GM18499 (cell line): ENCODE measurements at regions not wholly inside any gene's neighbourhood (a gene's known extent, or its start where the extent isn't known, plus 50 kb on each side); places are given as distances from the start of the nearest gene placed in this dataset.

Experiments
- ATAC-seq: cut with Tn5 transposase; IDR thresholded peaks from one replicate; pipeline ENCODE4 v1.9.1; 2021; ENCODE audit warnings: moderate number of reproducible peaks; ENCODE audit not compliant: insufficient read depth, unreplicated experiment

- ATAC-seq: no peak
These were observed 76.8 kb upstream of the TMEM164 start for GRCh38 chrX:109926118-109926517.

GRCh38 chrX:109926743-109927662, 75.9 kb upstream of the TMEM164 start:
- no peak for ATAC-seq

GRCh38 chrX:109927663-109928273, 75.1 kb upstream of the TMEM164 start:
- ATAC-seq: no peak

- no peak for ATAC-seq
These were observed 74.1 kb upstream of the TMEM164 start for GRCh38 chrX:109928596-109929335.

- no peak for ATAC-seq
These were observed 71.2 kb upstream of the TMEM164 start for GRCh38 chrX:109931677-109932076.

- ATAC-seq: no peak
These were observed 68.5 kb upstream of the TMEM164 start for GRCh38 chrX:109934434-109934833.

GRCh38 chrX:109934935-109935334, 68.0 kb upstream of the TMEM164 start:
- ATAC-seq: no peak

- ATAC-seq: no peak
These were observed 66.8 kb upstream of the TMEM164 start for GRCh38 chrX:109936114-109936513.

GRCh38 chrX:109936598-109936997, 66.3 kb upstream of the TMEM164 start:
- ATAC-seq: no peak

- ATAC-seq: no peak
These were observed 63.4 kb upstream of the TMEM164 start for GRCh38 chrX:109939498-109939897.

- ATAC-seq: no peak
These were observed 62.5 kb upstream of the TMEM164 start for GRCh38 chrX:109940411-109940810.

- ATAC-seq: no peak
These were observed 59.7 kb upstream of the TMEM164 start for GRCh38 chrX:109943092-109943739.

- ATAC-seq: no peak
These were observed 59.2 kb upstream of the TMEM164 start for GRCh38 chrX:109943740-109944092.

- ATAC-seq: no peak
These were observed 50.9 kb upstream of the TMEM164 start for GRCh38 chrX:109952050-109952449.

- ATAC-seq: no peak
These were observed 49.7 kb upstream of the TMEM164 start for GRCh38 chrX:109952985-109953905.
